PC-9 (cell line): ENCODE measurements at regions not wholly inside any gene's neighbourhood (a gene's known extent, or its start where the extent isn't known, plus 50 kb on each side); places are given as distances from the start of the nearest gene placed in this dataset.

Experiments used
- BruUV-seq: library from RNA; stranded (reverse); fragments of 400-500 nt; replicated peaks from 2 replicates; lab custom pipeline; 2021; lab: Mats Ljungman, UMichigan
- CTCF ChIA-PET: fragments of 300-600 bp; sonication (Branson Sonifier 250); formaldehyde crosslinking; loops from one replicate; lab custom pipeline; 2022; ENCODE audit warnings: antibody characterized with exemption; lab: Charles Lee
- POLR2A ChIA-PET: fragments of 300-600 bp; sonication (Branson Sonifier 250); formaldehyde crosslinking; loops from one replicate; lab custom pipeline; 2022; ENCODE audit warnings: antibody characterized with exemption; ENCODE audit not compliant: unreplicated experiment; lab: Charles Lee
- DNase-seq, 2 experiments: peaks; one replicate each; pipeline versions ENCODE4 v3.0.0 to v3.0.0-alpha.2; 2015 to 2022; ENCODE audit warnings: mixed read lengths in 1 of 2
- H2AFZ ChIP-seq: fragments of 200-600 bp; sonication (generic); 2 replicates; pipeline ENCODE4 v1.8.1; 2017; ENCODE audit warnings: antibody characterized with exemption
- H3F3A ChIP-seq: fragments of 200-600 bp; sonication (generic); 2 replicates; pipeline ENCODE4 v1.8.1; 2017; ENCODE audit warnings: antibody characterized with exemption, mild to moderate bottlenecking, low read depth; ENCODE audit not compliant: insufficient read depth
- H3K27ac ChIP-seq: fragments of 200-600 bp; sonication (generic); 2 replicates; pipeline ENCODE4 v1.6.1; 2016; ENCODE audit warnings: mixed run types
- H3K27me3 ChIP-seq: fragments of 200-600 bp; sonication (generic); 2 replicates; pipeline ENCODE4 v1.6.1; 2016; ENCODE audit warnings: low read depth, mixed run types; ENCODE audit not compliant: insufficient read depth
- H3K36me3 ChIP-seq: fragments of 200-600 bp; sonication (generic); 2 replicates; pipeline ENCODE4 v1.6.1; 2016; ENCODE audit warnings: low read depth, mixed run types
- H3K4me1 ChIP-seq: fragments of 200-600 bp; sonication (generic); replicated peaks from 2 replicates; pipeline ENCODE4 v1.6.1; 2016; ENCODE audit warnings: mixed run types; ENCODE audit not compliant: insufficient read depth
- H3K4me2 ChIP-seq: fragments of 200-600 bp; sonication (generic); 2 replicates; pipeline ENCODE4 v1.6.1; 2017; ENCODE audit warnings: mixed run types
- H3K4me3 ChIP-seq: fragments of 200-600 bp; sonication (generic); 2 replicates; pipeline ENCODE4 v1.6.1; 2016; ENCODE audit warnings: mixed run types
- H3K79me2 ChIP-seq: fragments of 200-600 bp; sonication (generic); 2 replicates; pipeline ENCODE4 v1.6.1; 2017; ENCODE audit warnings: low read depth, mixed run types
- H3K9me2 ChIP-seq: fragments of 200-600 bp; sonication (generic); 2 replicates; pipeline ENCODE4 v1.8.1; 2017; ENCODE audit warnings: mild to moderate bottlenecking; ENCODE audit not compliant: insufficient read depth
- H3K9me3 ChIP-seq: fragments of 200-600 bp; sonication (generic); 2 replicates; pipeline ENCODE4 v1.8.1; 2016; ENCODE audit warnings: low read depth; ENCODE audit not compliant: insufficient read depth
- H4K20me1 ChIP-seq: fragments of 200-600 bp; sonication (generic); 2 replicates; pipeline ENCODE4 v1.8.1; 2017; ENCODE audit not compliant: insufficient read depth
- CTCF ChIP-seq: fragments of 200-600 bp; sonication (generic); conservative IDR thresholded peaks from 2 replicates; pipeline ENCODE4 v1.6.1; 2017; ENCODE audit warnings: mixed run types, antibody characterized with exemption, mild to moderate bottlenecking, moderate library complexity
- EZH2 ChIP-seq: fragments of 200-600 bp; sonication (generic); IDR thresholded peaks from 2 replicates; pipeline ENCODE4 v1.8.0; 2017; ENCODE audit warnings: antibody characterized with exemption, low read depth
- intact Hi-C: fragments of 100-400 bp; cut with micrococcal nuclease; formaldehyde crosslinking; loops from one replicate; pipeline ENCODE4 v1.10.0; 2022; ENCODE audit not compliant: unreplicated experiment

DNA sequence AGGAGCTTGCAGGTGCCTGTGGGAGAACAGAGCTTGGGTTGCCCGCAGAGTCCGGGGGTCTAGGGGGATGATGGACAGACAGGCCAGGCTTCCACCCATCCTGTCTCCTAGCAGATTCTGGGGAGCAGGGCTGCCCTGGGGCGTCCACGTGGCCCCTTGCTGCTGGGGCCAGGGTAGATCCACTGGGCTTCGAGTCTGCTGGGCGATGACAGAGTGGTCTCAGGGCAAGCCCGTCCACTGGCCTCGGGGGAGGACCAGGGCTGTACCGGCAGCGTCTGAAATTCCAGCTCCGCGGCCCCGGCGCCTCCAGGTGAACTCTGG, 124.2 kb upstream of the IRX4 start:
- no peak overlapping the region for H3K4me3 ChIP-seq
- no TSS peak for BruUV-seq
- H3K36me3 ChIP-seq, result no peaks in the 10 kb centered on the region
- H3K4me1 ChIP-seq, result no peaks in the 10 kb centered on the region
- no peaks in the 10 kb centered on the region for H3K79me2 ChIP-seq
- H3K9me2 ChIP-seq, result no peaks in the 10 kb centered on the region
- no peaks in the 10 kb centered on the region for H4K20me1 ChIP-seq
- no peaks in the 10 kb centered on the region for H3K9me3 ChIP-seq
- no peak overlapping the region for H3K4me2 ChIP-seq
- TF ChIP-seq CTCF (no peak), EZH2 (no peak)
- H3F3A ChIP-seq, result no peaks in the 10 kb centered on the region
- intact Hi-C loops, result no loop called here
- no peak for DNase-seq
- ChIA-PET CTCF (no interaction called here), POLR2A (no interaction called here)
- H3K27me3 ChIP-seq, result peaks cover 100% of the 10 kb centered on the region
- H3K27ac ChIP-seq, result no peak overlapping the region
- H2AFZ ChIP-seq, result no peak overlapping the region

DNA sequence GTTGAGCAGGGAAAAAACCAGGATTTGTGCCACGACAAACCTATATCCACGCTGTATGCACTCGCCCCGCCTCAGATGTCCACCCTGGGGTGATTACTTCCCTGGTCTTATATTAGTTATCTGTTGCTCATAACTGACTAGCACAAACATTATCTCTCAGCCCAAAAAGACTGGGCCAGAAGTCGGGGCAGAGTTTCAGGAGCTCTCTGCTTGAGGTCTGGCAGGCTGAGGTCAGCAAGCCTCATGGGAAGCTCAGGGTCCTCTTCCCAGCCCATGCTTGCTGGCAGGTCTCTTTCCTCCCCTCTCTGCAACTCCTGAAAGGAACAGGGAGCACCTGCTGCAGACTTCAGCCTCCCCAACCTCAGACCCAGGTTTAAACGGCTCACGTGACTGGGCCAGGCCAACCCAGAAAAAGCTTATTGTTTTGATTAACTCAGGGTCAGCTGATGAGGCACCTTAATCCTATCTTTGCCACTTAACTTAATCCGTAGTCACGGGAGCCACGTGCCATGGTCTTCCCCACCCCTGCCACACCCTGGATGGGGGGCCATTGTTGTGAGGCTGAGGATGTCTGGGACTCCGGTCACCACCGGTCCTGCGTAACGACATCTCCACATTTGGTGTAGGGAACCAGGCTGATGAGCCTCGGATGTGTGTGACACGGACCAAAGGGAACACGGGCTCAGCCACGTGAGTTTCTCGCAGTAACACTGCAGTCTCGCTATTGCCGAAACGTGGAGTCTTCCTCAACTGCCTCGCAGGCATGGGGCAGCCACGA, 123.7 kb upstream of the IRX4 start:
- CTCF ChIA-PET, result no interaction called here
- no peak for DNase-seq
- H3K9me2 ChIP-seq, result no peaks in the 10 kb centered on the region
- no peak overlapping the region for H3K4me3 ChIP-seq
- BruUV-seq, result no TSS peak
- peaks cover 100% of the 10 kb centered on the region for H3K27me3 ChIP-seq
- no peaks in the 10 kb centered on the region for H4K20me1 ChIP-seq
- no peaks in the 10 kb centered on the region for H3K79me2 ChIP-seq
- H3K36me3 ChIP-seq, result no peaks in the 10 kb centered on the region
- no peak for TF ChIP-seq EZH2
- no peak for TF ChIP-seq CTCF
- H3K27ac ChIP-seq, result no peak overlapping the region
- POLR2A ChIA-PET, result no interaction called here
- H3K4me1 ChIP-seq, result no peaks in the 10 kb centered on the region
- H3K9me3 ChIP-seq, result no peaks in the 10 kb centered on the region
- no peaks in the 10 kb centered on the region for H3F3A ChIP-seq
- H2AFZ ChIP-seq, result no peak overlapping the region
- no peak overlapping the region for H3K4me2 ChIP-seq
- intact Hi-C loops, result no loop called here

- TF ChIP-seq EZH2, result no peak
- TF ChIP-seq CTCF, result no peak
- H3K27me3 ChIP-seq, result peaks cover 100% of the 10 kb centered on the region
- H3K79me2 ChIP-seq, result no peaks in the 10 kb centered on the region
- H3F3A ChIP-seq, result no peaks in the 10 kb centered on the region
- no peak overlapping the region for H2AFZ ChIP-seq
- intact Hi-C loops, result no loop called here
- H3K9me2 ChIP-seq, result no peaks in the 10 kb centered on the region
- H4K20me1 ChIP-seq, result no peaks in the 10 kb centered on the region
- no TSS peak for BruUV-seq
- no peak overlapping the region for H3K4me3 ChIP-seq
- ChIA-PET POLR2A (no interaction called here), CTCF (no interaction called here)
- no peaks in the 10 kb centered on the region for H3K4me1 ChIP-seq
- no peak overlapping the region for H3K4me2 ChIP-seq
- H3K27ac ChIP-seq, result no peak overlapping the region
- no peaks in the 10 kb centered on the region for H3K9me3 ChIP-seq
- DNase-seq, result no peak
- no peaks in the 10 kb centered on the region for H3K36me3 ChIP-seq
Observed at GRCh38 chr5:2005101-2006041, 122.6 kb upstream of the IRX4 start.
